HG03558 (cell line): ENCODE measurements at regions not wholly inside any gene's neighbourhood (a gene's known extent, or its start where the extent isn't known, plus 50 kb on each side); places are given as distances from the start of the nearest gene placed in this dataset.
"Not testable (repeated sequence)": the region's sequence is repeated elsewhere in the genome, so short reads cannot be mapped to it uniquely, and the experiment has no call there.

Experiments
- ATAC-seq: cut with Tn5 transposase; IDR thresholded peaks from one replicate; pipeline ENCODE4 v1.9.1; 2021; ENCODE audit warnings: moderate number of reproducible peaks; ENCODE audit not compliant: unreplicated experiment; ENCODE audit errors: extremely low read depth

- ATAC-seq, result no peak
These were observed 105.7 kb downstream of the LCA5 start for GRCh38 chr6:79431537-79431933.

- no peak for ATAC-seq
These were observed 106.2 kb downstream of the LCA5 start for GRCh38 chr6:79430913-79431536.

- ATAC-seq, result no peak
These were observed 109.5 kb downstream of the LCA5 start for GRCh38 chr6:79427721-79428120.

- ATAC-seq, result no peak
These were observed 110.5 kb downstream of the LCA5 start for GRCh38 chr6:79426625-79427278.

DNA sequence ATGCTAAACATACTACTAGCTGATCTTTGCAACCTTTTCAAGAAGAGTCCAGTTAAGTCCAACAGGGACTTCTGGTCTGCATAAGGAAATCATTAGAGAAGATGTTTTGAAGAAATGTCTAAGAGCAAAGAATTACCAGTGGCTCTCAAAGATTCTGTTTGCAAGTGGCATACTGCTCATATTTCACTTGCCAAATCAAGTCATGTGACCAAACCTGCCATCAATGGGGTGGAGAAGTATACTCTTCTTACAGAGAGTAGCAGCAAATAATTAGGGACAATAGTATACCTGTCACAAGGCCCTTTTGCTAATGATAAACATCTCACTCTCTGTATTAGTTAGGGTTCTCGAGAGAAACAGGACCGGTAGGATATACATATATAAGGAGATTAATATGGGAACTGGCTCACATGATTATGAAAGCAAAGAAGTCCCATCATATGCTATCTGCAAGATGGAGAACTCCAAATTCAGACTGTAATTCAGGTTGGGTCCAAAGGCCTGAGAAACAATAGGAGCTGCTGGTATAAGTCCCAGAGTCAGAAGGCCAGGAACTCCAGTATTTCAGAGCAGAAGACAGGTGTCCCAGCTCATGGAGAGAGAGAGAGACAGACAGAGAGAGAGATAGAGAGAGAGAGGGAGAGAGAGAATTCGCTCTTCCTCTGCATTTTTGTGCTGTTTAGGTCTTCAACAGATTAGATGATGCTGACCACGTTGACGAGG is 111.5 kb downstream of the LCA5 start:
- no peak for ATAC-seq

DNA sequence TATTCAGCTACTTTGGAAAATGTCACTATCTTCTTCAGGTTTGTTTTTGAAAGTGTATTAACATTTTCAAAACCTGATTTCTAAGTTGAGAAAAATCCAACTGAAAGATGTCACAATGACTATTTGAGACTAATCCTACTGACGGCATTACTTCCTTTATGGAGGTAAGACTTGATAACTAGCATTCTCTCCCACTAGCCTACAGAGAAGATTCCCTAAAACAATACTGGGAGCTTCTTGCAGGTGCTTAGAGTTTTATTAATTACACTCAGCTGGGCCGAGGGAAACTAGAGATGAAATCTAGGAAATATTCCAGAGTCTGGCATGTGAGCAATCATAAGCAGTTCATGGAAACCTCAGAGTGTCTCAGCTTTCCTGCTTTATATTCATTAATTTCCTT is 114.0 kb downstream of the LCA5 start:
- ATAC-seq, result no peak

DNA sequence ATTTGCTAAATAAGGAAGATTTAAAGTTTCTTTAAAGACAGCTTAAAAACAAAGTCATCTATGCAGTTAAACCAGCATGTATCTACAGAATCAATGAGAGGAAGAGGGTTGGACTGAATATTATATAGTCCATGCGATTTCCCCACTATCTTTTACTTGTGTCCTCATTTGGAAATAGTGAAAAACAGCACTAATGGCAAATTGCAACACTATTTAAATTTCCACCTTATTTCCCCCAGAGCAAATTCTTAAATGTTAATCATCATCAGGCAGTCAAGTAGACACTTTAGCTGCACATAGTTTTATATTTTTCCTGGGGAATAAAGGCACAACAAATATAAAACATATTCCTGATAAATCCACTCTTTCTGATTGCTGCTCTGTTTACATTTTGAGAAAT is 114.6 kb downstream of the LCA5 start:
- ATAC-seq, result no peak

- peak; percentile 93 for ATAC-seq
These were observed 115.3 kb downstream of the LCA5 start for GRCh38 chr6:79421707-79422484.

DNA sequence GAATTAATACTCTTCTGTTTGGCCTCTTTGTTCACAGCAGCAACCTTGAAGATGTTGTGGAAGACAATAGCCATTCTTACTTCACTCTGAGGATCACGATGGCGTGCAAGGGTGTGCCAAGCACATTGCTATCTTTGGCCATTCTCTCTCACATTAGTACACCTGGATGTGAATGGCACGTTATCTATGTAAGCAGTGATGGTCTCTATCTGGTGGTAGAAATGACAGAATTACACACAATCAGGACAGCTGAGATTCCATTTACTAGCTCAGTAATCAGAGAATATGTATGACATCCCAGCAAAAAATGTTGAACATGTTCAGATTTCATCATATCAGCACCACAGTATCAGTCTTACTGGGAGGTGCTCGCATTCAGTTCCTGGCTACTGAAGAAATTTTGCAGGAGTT is 116.2 kb downstream of the LCA5 start:
- ATAC-seq, result no peak

GRCh38 chr6:79420054-79420453 is 117.2 kb downstream of the LCA5 start:
- ATAC-seq, result no peak

GRCh38 chr6:79416931-79417330 is 120.3 kb downstream of the LCA5 start:
- ATAC-seq, result no peak

DNA sequence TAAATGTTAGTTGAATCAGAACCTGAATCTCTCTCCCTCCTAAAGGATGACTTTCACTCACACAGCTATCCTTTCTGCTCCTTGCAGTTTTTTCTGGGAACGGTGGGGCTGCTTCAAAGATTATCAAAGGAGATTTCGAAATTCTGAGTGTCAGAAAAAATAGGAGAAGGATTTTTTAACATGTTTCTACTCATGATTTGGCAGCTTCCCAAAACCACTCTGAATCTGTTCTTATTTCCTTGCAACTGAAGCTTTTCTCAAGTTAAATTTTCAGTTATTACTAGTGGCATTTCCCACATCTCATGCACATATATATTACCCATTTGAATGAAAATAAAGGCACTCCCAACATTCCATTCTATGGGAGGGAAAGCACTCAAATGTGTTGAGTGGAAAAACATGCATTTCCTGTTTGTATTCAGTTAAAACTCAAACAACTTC is 123.6 kb downstream of the LCA5 start:
- no peak for ATAC-seq

- ATAC-seq, result no peak
These were observed 126.4 kb downstream of the LCA5 start for GRCh38 chr6:79410806-79411205.

- no peak for ATAC-seq
These were observed 128.8 kb downstream of the LCA5 start for GRCh38 chr6:79408256-79408974.

- no peak for ATAC-seq
These were observed 132.6 kb downstream of the LCA5 start for GRCh38 chr6:79404677-79405076.

DNA sequence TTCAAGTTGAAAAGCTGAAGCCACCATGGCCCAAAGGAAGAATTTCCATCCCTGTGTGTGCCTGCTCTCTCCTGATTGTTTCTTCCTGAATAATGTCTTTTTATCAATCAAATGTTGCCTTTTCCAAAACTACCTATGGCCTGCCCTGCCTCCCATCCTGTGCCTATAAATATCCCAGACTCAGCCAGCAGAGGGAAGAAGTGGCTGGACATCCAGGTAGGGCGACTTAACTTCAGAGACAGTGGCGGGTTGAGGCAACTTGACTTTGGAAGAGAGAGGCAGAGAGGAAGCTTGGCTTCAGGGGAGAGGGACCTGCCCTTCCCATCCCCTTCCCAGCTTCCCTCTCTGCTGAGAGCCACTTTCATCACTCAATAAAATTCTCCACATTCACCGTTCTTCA is 133.0 kb downstream of the LCA5 start:
- no peak for ATAC-seq

DNA sequence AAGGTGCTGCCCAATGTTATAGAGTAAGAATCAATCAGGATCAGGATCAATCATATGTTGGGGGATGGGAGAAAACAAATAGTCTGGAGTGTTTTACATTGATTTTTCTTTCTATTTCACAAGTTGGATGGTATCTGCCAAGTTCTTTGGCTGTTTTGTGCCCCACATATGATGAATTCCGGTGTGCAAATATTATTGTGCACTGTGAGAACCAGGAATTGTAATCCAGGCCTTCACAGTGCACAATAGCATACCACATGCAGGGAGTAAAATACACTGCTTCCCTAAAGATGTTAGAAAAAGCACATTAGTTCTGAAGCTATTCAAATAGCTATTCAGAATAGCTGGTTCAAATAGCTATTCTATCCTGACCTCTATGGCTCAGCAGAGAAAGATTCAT is 133.7 kb downstream of the LCA5 start:
- ATAC-seq, result no peak

DNA sequence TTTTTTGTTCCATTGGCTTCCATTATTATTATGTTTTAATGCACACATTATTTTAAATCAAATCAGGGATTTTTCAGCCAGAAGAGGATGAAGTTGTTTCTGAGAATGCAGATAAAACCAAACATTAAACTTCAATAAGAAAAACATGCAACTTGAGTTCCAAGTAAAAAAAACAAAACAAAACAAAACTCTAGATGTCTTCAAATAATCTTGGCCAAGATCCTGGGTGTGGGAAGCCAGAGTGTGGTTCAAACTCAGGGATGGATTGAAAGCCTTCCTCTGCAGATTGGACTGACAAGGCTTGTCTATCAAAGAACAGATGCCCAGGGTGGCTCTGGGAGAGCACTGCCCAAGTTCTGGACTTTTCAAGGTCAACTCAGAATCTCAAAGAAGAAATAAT is 134.1 kb downstream of the LCA5 start:
- ATAC-seq, result no peak

- ATAC-seq, result no peak
These were observed 137.7 kb downstream of the LCA5 start for GRCh38 chr6:79399499-79399898.

DNA sequence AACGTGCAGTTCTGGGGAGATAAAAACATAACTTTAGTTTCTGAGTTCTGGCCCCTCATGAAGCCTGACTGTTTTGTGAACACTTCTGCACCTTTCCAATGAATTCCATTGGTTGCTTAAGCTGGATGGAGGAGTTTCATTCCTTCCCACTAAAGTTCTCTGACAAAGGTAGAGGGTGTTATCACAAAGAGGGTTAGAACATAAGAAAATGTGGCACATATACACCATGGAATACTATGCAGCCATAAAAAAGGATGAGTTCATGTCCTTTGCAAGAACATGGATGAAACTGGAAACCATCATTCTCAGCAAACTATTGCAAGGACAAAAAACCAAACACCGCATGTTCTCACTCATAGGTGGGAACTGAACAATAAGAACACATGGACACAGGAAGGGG is 138.6 kb downstream of the LCA5 start:
- ATAC-seq, result not testable (repeated sequence)
